ENCODE measurements at regions not wholly inside any gene's neighbourhood (a gene's known extent, or its start where the extent isn't known, plus 50 kb on each side); places are given as distances from the start of the nearest gene placed in this dataset.

GRCh38 chr12:105986779-105987684 lies 151.7 kb downstream of the NUAK1 start:
- Histone ChIP-seq H3K4me3 (no peak overlapping the region), H3K27me3 (no peaks in the 10 kb centered on the region), H3K27ac (replicated peaks in 1 of 4) (no peak overlapping the region), H3K36me3 (no peaks in the 10 kb centered on the region), H3K9me3 (no peaks in the 10 kb centered on the region), H3K4me1 (peaks cover 0 to 6% (median 0%) of the 10 kb centered on the region in 4 donors)
- intact Hi-C loops (cut with DNase I), result no loop called here
- WGBS, result 95% methylated on average over 4 of the region's 4 CpGs
- TF ChIP-seq EP300 (IDR thresholded peaks at IDR 0.05) (no peak), CTCF (IDR thresholded peaks at IDR 0.05) (no peak), POLR2AphosphoS5 (IDR thresholded peaks at IDR 0.05) (no peak), POLR2A (IDR thresholded peaks at IDR 0.05; ENCODE audit: low read depth) (no peak)
- no peak for DNase-seq (ENCODE audit: extremely low spot score)

GRCh38 chr12:105987685-105988035 lies 151.1 kb downstream of the NUAK1 start:
- Histone ChIP-seq H3K4me3 (no peak overlapping the region), H3K9me3 (no peaks in the 10 kb centered on the region), H3K4me1 (peaks cover 0 to 1% (median 0%) of the 10 kb centered on the region in 4 donors), H3K36me3 (no peaks in the 10 kb centered on the region), H3K27ac (replicated peaks in 1 of 4) (no peak overlapping the region), H3K27me3 (no peaks in the 10 kb centered on the region)
- no peak for TF ChIP-seq POLR2AphosphoS5 (IDR thresholded peaks at IDR 0.05)
- no peak for TF ChIP-seq EP300 (IDR thresholded peaks at IDR 0.05)
- no peak for TF ChIP-seq CTCF (IDR thresholded peaks at IDR 0.05)
- no peak for TF ChIP-seq POLR2A (IDR thresholded peaks at IDR 0.05; ENCODE audit: low read depth)
- DNase-seq (ENCODE audit: extremely low spot score), result no peak
- intact Hi-C loops (cut with DNase I), result no loop called here
- 96% methylated on average over 3 of the region's 3 CpGs for WGBS

- Histone ChIP-seq H3K9me3 (no peaks in the 10 kb centered on the region), H3K27ac (replicated peaks in 1 of 4) (no peak overlapping the region), H3K27me3 (peaks cover 0 to 9% (median 0%) of the 10 kb centered on the region in 4 donors), H3K4me3 (no peak overlapping the region), H3K36me3 (no peaks in the 10 kb centered on the region), H3K4me1 (no peaks in the 10 kb centered on the region)
- intact Hi-C loops (cut with DNase I), result no loop called here
- DNase-seq (ENCODE audit: extremely low spot score), result no peak
- TF ChIP-seq EP300 (IDR thresholded peaks at IDR 0.05), result no peak
- no peak for TF ChIP-seq POLR2AphosphoS5 (IDR thresholded peaks at IDR 0.05)
- TF ChIP-seq CTCF (IDR thresholded peaks at IDR 0.05), result no peak
- no peak for TF ChIP-seq POLR2A (IDR thresholded peaks at IDR 0.05; ENCODE audit: low read depth)
- WGBS, result 58% methylated on average over 14 of the region's 14 CpGs
Measured at GRCh38 chr12:105992849-105993740, 145.7 kb downstream of the NUAK1 start.

- Histone ChIP-seq H3K9me3 (no peaks in the 10 kb centered on the region), H3K36me3 (no peaks in the 10 kb centered on the region), H3K4me3 (no peak overlapping the region), H3K27ac (replicated peaks in 1 of 4) (no peak overlapping the region), H3K4me1 (no peaks in the 10 kb centered on the region), H3K27me3 (peaks cover 0 to 9% (median 0%) of the 10 kb centered on the region in 4 donors)
- no peak for DNase-seq (ENCODE audit: extremely low spot score)
- 79% methylated on average over 21 of the region's 22 CpGs for WGBS
- intact Hi-C loops (cut with DNase I), result no loop called here
- TF ChIP-seq POLR2AphosphoS5 (IDR thresholded peaks at IDR 0.05) (no peak), EP300 (IDR thresholded peaks at IDR 0.05) (no peak), POLR2A (IDR thresholded peaks at IDR 0.05; ENCODE audit: low read depth) (no peak)
Measured at GRCh38 chr12:105993766-105994555, 144.8 kb downstream of the NUAK1 start.

Measured in esophagus muscularis mucosa (tissue), 4 donors.